HG02981 (cell line): ENCODE measurements at regions not wholly inside any gene's neighbourhood (a gene's known extent, or its start where the extent isn't known, plus 50 kb on each side); places are given as distances from the start of the nearest gene placed in this dataset.
"Not testable (repeated sequence)": the region's sequence is repeated elsewhere in the genome, so short reads cannot be mapped to it uniquely, and the experiment has no call there.

Source experiments
- ATAC-seq: cut with Tn5 transposase; IDR thresholded peaks from one replicate; pipeline ENCODE4 v1.9.1; 2021; ENCODE audit warnings: mild to moderate bottlenecking, moderate library complexity; ENCODE audit not compliant: unreplicated experiment

- not testable (repeated sequence) for ATAC-seq
These were observed 3967.0 kb upstream of the TPTE start for GRCh38 chr21:6554377-6554864.

- peak; percentile 45 for ATAC-seq
These were observed 3964.9 kb upstream of the TPTE start for GRCh38 chr21:6556516-6556915.

DNA sequence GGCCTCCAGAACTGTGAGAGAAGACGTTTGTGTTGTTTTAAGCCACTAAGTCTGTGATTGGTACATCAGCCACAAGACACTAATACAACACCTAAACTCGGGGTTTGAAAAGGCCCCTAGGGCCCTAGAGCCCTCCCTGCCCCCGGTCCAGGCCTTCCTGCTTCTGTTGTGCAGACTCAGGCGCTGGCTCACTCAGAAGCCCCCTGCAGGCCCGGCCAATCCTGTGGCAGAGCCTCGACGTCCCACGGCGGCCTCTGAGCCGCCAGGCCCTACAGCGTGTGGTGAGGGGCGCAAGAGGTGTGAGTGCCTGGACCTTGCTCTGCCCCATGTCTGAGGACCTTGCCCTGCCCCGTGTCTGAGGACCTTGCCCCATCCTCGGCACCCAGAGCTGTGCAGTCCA, 3964.0 kb upstream of the TPTE start:
- ATAC-seq: not testable (repeated sequence)

DNA sequence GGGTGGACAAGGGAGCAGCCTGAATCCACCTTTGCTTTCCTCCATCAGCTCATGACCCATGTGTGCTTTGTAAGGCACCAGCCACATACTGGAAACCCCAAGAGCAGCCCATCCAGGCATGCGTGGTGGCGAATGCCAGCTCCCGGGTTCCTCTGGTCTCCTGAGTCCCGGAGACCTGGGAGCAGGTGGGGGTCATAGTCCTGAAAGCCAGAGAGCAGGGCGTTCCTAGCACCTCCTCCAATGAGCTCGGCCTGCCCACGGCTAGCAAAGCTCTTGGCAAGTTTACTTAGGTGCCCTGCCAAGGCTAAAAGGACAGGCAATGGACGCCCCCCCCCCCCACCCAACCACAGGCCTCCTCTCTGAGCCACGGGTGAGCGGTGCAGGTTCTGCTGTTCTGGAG, 3960.2 kb upstream of the TPTE start:
- ATAC-seq: not testable (repeated sequence)

- ATAC-seq: not testable (repeated sequence)
These were observed 3959.8 kb upstream of the TPTE start for GRCh38 chr21:6561578-6561977.

DNA sequence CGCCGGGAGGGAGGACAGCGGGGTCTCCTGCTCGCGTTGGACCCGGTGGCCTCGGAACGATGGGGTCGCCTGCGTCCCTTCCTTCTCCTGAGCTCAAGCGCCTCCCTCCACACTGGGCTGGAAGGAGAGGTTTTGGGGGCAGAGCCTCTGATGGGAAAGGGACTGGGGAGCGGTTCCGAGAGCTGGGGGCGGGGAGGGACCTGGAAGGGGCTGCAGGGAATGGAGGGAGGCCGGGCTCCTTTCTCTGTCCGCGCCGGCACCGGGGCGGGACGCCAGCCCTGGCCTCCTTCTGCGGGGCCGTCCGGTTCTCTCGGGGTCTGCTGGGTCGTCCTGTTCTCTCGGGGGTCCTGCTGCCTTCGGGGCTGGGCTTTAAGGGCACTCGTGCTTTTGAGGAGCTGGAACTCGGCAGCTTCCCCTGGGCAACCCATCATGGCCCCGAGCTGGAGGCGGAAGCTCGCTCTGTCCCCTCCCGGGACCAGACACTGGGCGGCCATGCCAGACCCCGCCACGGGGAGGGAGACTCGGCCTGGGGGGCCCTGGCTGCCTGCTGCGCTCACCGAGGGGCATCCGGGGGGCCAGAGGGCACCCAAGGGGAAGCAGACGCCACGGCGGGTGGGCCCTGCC, 3956.7 kb upstream of the TPTE start:
- ATAC-seq: not testable (repeated sequence)

- not testable (repeated sequence) for ATAC-seq
These were observed 3955.9 kb upstream of the TPTE start for GRCh38 chr21:6565190-6566094.

- ATAC-seq: not testable (repeated sequence)
These were observed 3953.8 kb upstream of the TPTE start for GRCh38 chr21:6567542-6567941.

- ATAC-seq: not testable (repeated sequence)
These were observed 3952.2 kb upstream of the TPTE start for GRCh38 chr21:6569152-6569551.

GRCh38 chr21:6569587-6570392, 3951.6 kb upstream of the TPTE start:
- not testable (repeated sequence) for ATAC-seq

- ATAC-seq: not testable (repeated sequence)
These were observed 3950.5 kb upstream of the TPTE start for GRCh38 chr21:6570700-6571368.

DNA sequence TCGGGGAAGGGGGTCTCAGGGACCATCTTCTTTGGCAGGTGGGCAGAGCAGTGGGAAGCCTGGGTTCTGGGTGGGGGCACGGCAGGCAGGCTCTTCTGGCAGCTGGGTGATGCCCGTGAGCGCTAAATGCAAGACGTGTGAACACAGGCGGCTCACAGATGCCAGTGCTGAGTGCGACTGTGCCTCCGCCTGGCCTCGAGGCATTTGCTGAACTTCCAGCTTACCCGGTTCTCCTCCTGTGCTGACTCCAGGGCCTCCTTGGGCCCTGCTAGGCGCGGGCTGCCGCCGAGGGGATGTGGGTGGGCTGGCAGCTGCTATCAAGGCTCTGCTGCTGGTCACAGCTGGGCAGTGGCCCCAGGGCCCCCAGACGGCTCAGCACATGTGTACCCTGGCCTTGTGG, 3947.8 kb upstream of the TPTE start:
- ATAC-seq: not testable (repeated sequence)

GRCh38 chr21:6579801-6580200, 3941.6 kb upstream of the TPTE start:
- not testable (repeated sequence) for ATAC-seq
